HG02981 (cell line): ENCODE measurements at regions not wholly inside any gene's neighbourhood (a gene's known extent, or its start where the extent isn't known, plus 50 kb on each side); places are given as distances from the start of the nearest gene placed in this dataset.

Experiments used
- ATAC-seq: cut with Tn5 transposase; IDR thresholded peaks from one replicate; pipeline ENCODE4 v1.9.1; 2021; ENCODE audit warnings: mild to moderate bottlenecking, moderate library complexity; ENCODE audit not compliant: unreplicated experiment

- no peak for ATAC-seq
Measured at GRCh38 chr1:189847613-189848012, 630.1 kb downstream of the BRINP3 start.

- no peak for ATAC-seq
Measured at GRCh38 chr1:189851806-189852367, 625.8 kb downstream of the BRINP3 start.

- peak; percentile 75 for ATAC-seq
Measured at GRCh38 chr1:189859385-189859977, 618.2 kb downstream of the BRINP3 start.

- no peak for ATAC-seq
Measured at GRCh38 chr1:189866606-189867005, 611.1 kb downstream of the BRINP3 start.

- ATAC-seq: no peak
Measured at GRCh38 chr1:189868021-189868420, 609.6 kb downstream of the BRINP3 start.

GRCh38 chr1:189874715-189875435, 602.8 kb downstream of the BRINP3 start:
- ATAC-seq: no peak

- ATAC-seq: no peak
Measured at GRCh38 chr1:189880135-189880534, 597.5 kb downstream of the BRINP3 start.

- no peak for ATAC-seq
Measured at GRCh38 chr1:189899686-189900425, 577.8 kb downstream of the BRINP3 start.

- ATAC-seq: no peak
Measured at GRCh38 chr1:189904509-189904908, 573.2 kb downstream of the BRINP3 start.

- ATAC-seq: no peak
Measured at GRCh38 chr1:189908113-189908512, 569.6 kb downstream of the BRINP3 start.

GRCh38 chr1:189921613-189922012, 556.1 kb downstream of the BRINP3 start:
- no peak for ATAC-seq

- no peak for ATAC-seq
Measured at GRCh38 chr1:189927641-189928040, 550.0 kb downstream of the BRINP3 start.

- no peak for ATAC-seq
Measured at GRCh38 chr1:189929501-189930099, 548.1 kb downstream of the BRINP3 start.

GRCh38 chr1:189936861-189937260, 540.8 kb downstream of the BRINP3 start:
- ATAC-seq: no peak

- no peak for ATAC-seq
Measured at GRCh38 chr1:189939967-189940366, 537.7 kb downstream of the BRINP3 start.

GRCh38 chr1:189941922-189942321, 535.7 kb downstream of the BRINP3 start:
- no peak for ATAC-seq

GRCh38 chr1:189958756-189959155, 518.9 kb downstream of the BRINP3 start:
- ATAC-seq: no peak

GRCh38 chr1:189960769-189961168, 516.9 kb downstream of the BRINP3 start:
- no peak for ATAC-seq

- ATAC-seq: no peak
Measured at GRCh38 chr1:189962181-189962580, 515.5 kb downstream of the BRINP3 start.

- no peak for ATAC-seq
Measured at GRCh38 chr1:189970331-189971230, 507.1 kb downstream of the BRINP3 start.
